HEK293T (cell line): ENCODE measurements at regions not wholly inside any gene's neighbourhood (a gene's known extent, or its start where the extent isn't known, plus 50 kb on each side); places are given as distances from the start of the nearest gene placed in this dataset.

Experiments used
- ARNT ChIP-seq: fragments of 450-650 bp; IDR thresholded peaks from 2 replicates; pipeline ENCODE4 v1.6.1; 2017; ENCODE audit warnings: mild to moderate bottlenecking
- BHLHE40 ChIP-seq: fragments of 450-650 bp; IDR thresholded peaks from 2 replicates; pipeline ENCODE4 v1.6.1; 2016; ENCODE audit warnings: mild to moderate bottlenecking, moderate library complexity, borderline replicate concordance
- FOXM1 ChIP-seq: fragments of 450-650 bp; IDR thresholded peaks from 2 replicates; pipeline ENCODE4 v1.6.1; 2017; ENCODE audit warnings: mild to moderate bottlenecking, borderline replicate concordance
- HDGF ChIP-seq: fragments of 450-650 bp; IDR thresholded peaks from 2 replicates; pipeline ENCODE4 v1.6.1; 2017; ENCODE audit warnings: antibody characterized with exemption, borderline replicate concordance
- SP1 ChIP-seq: fragments of 450-650 bp; IDR thresholded peaks from 2 replicates; pipeline ENCODE4 v1.6.1; 2017

DNA sequence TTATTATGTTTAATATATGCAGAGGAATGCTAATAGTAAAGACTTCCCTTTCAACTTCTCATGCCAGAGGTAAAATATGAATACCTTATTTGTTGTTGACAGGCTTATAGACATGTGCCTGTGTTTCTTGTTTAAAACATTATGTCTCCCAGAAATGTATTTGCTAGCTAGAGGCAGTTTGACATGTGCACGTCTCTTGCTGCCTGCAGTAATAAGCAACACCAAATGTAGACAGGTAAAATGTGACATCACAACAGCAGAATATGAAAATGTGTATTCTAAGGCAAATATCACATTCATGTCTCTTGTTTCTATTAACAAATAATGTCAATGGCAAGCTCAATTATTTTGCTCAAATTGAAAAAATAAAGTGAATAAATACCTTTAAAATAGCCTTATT is 80.2 kb upstream of the NEGR1 start:
- TF ChIP-seq HDGF, result no peak
- no peak for TF ChIP-seq SP1
- TF ChIP-seq FOXM1, result no peak
- no peak for TF ChIP-seq ARNT
- TF ChIP-seq BHLHE40, result no peak
